GM18498 (cell line): ENCODE measurements at regions not wholly inside any gene's neighbourhood (a gene's known extent, or its start where the extent isn't known, plus 50 kb on each side); places are given as distances from the start of the nearest gene placed in this dataset.
"Not testable (repeated sequence)": the region's sequence is repeated elsewhere in the genome, so short reads cannot be mapped to it uniquely, and the experiment has no call there.

Experiments used
- ATAC-seq: cut with Tn5 transposase; IDR thresholded peaks from one replicate; pipeline ENCODE4 v1.9.1; 2021; ENCODE audit warnings: mild to moderate bottlenecking, moderate library complexity; ENCODE audit not compliant: unreplicated experiment

DNA sequence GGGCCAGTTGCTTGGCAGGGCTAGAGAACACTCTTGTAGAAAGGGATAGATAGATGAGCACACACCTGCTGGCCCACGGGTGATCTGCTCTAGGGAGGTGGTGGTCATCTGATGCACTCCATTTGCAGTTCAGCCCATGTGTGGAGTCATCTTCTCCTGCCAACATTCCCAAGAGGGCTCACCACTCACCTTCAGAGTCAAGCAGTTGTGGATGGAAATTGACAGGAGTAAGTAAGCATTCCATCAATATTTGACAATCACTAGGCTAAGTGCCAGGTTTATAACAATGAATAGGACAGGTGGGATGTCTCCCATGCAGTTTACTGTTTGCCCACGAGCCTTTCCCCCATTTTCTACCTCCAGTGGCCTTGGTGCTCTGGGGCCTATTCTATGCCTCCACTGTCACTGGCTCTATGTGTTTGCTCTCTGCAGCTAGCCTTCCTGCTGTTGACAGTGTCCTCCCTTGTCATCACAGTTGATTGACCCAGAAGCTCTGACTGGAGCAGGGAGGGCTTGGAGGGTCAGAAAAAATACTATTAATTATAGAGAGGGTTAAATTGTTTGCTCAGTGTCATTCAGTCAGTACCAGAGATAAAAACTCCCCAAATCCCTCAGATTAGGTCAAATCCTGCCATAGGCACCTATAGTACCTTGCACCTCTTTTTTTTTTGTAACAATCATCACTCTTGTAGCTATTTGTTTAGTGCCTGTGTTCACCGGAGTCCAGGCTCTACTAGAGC, 134.6 kb upstream of the PZP start:
- no peak for ATAC-seq

DNA sequence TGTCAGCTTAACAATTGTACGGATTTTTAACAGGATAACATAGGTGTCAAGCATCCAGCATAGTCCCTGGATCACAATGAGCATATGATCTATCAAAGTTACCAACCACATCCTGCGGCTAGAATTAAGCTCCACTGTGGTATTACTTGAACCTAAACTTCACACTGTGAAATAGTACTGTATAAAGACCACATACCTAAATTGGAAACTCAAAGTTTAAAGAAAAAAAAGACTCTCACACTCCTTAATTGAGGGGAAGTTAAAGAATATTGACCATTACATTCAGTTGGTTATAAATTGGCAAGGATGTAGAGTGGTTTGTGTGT, 133.0 kb upstream of the PZP start:
- ATAC-seq = no peak

DNA sequence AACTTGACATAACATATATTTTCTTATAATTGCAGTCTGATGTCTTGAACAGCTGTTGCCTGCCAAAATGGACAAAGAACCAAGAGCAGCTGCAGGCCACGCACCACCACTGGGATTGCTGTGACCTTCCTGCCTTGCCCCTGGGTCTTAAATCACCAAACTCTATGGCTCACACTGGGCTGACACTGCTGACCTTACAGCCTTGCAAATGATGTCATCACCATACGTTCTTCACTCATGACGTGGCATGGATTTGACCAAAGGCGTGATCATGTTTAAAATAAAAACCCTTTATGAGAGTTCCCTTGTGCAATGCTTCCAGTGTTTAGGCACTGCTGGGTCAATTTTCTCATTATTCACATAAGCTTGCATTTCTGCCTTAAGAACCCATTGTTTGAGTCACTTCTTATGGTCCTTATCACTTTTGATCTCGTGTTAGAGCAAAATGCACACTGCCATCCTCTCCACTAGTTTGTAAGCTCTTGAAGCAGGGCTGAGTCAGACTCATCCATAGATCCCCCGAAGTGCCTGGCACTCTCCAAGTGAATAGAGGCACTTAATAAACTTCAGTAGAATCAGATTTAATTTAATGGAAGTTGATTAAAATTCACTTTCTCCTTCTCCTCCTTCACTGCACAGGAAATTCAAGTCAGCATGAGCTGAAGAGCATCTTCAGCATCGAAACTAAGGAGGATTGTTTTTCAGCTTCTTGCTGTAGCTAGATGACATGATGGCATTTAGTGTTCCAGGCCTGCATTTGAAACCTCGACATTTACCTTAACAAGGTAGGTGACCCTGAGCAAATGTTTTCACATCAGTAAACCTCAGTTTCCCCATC, 132.4 kb upstream of the PZP start:
- ATAC-seq = no peak

DNA sequence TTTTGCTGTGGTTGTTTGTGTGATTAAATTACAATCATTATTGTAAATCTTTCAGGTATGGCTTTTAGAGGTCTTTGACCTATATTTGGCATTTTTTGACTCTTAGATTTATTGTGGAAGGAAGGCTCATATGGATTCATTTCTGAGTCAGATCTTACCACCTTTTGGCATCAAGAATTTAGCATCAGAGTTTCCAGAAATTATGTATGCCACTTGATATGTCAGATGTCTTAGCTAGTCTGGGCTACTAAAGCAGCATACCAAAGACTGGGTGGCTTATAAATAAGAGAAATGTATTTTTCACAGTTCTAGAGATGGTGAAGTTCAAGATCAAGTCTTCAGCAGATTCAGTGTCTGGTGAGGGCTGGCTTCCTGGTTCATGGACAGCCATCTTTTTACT, 129.5 kb upstream of the PZP start:
- no peak for ATAC-seq

DNA sequence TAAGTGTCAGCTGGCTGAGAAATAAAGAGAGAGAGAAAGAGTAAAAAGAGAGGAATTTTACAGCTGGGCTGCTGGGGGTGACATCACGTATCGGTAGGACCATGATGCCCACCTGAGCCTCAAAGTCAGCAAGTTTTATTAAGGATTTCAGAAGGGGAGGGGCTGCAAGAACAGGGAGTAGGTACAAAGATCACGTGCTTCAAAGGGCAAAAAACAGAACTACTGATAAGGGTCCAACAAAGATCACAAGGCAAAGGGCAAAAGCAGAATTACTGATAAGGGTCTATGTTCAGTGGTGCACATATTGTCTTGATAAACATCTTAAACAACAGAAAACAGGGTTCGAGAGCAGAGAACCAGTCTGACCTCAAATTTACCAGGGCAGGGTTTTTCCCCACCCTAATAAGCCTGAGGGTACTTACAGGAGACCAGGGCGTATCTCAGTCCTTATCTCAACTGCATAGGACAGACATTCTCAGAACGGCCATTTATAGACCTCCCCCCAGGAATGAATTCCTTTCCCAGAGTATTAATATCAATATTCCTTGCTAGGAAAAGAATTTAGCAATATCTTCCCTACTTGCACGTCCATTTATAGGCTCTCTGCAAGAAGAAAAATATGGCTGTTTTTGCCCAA, 128.3 kb upstream of the PZP start:
- not testable (repeated sequence) for ATAC-seq

DNA sequence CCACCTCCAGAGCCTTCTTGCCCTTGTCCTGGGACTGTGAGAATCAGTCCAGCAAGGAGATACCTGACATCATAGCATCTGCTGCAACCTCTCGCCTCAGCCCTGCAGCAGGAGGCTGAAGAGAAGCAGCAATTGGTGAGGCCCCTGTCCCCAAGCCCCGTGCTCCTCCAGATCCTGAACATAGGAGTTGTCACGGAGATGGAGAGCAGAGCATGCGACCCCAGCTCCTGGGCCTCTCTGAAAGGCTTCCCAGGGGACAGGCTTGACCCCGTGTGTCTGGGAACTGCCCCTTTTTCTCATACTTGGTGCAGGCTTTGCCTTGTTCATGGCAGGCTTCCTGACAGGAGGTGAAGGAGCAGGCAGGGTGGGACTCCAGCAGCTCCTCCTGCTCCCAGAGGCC, 127.7 kb upstream of the PZP start:
- no peak for ATAC-seq

DNA sequence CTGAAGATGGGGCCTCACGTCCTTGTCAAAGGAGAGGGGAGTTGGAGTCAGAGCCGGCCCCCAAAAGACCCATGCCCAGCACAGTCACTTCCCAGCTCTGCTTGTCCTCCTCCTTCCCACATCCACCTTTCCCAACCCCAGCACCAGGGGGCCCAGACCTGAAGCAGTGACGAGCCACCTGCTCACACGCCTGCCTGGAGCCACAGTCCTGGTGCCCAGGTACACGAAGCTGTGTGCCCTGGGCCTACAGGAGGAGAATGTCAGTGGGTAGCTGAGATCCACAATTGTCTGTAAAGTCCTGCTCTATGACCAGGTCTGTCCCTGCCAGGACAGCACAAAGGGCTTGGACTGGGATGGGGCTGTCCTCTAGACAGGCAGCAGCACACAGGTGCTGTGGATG, 126.8 kb upstream of the PZP start:
- ATAC-seq = no peak

DNA sequence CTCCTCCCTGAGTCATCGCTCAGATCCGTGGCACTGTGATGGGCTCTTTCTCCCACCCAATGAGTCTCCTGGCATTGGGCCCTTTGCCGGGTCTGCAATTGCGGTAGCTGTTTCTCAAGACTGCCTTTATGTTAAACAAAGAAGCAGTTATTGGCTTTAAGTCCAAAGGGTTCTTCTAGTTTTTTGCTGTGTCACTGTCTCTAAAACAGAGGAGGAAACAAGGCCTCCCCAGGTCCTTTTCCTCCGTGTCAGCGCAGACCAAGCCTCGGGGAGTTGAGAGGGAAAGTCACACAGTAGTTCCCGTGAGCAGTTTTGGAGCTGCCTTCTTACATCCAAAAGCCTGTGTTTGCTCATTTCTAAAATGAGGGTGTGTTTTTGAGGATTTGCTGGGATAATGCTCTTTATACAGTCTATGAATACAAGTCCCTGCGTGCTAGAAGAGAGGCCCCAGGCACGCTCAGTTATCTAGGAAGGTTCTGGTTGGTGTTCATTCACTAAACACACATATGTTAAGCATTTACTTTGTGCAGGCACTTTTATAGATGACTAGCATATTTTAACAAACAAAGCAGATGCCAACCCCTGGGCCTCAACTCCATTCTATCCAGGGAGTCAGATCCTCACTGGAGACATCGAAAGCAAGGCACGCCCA, 126.0 kb upstream of the PZP start:
- no peak for ATAC-seq

DNA sequence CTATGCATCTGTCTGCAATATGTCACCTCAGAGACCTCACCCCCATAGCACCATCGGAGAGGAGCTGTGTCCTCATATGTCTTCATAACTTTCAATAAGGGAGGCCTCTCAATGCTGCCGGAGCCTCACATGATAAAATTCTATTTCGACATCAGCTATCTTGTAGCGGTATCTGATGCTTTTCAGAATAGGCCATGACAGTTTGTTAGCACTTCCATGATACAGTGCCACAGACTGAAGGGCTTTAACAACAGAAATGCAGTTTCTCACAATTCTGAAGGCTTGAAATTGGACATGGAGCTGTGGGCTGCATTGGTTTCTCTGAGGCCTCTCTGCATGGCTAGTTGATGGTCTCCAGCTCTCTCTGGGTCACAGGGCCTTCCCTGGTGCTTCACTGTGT, 125.0 kb upstream of the PZP start:
- no peak for ATAC-seq

DNA sequence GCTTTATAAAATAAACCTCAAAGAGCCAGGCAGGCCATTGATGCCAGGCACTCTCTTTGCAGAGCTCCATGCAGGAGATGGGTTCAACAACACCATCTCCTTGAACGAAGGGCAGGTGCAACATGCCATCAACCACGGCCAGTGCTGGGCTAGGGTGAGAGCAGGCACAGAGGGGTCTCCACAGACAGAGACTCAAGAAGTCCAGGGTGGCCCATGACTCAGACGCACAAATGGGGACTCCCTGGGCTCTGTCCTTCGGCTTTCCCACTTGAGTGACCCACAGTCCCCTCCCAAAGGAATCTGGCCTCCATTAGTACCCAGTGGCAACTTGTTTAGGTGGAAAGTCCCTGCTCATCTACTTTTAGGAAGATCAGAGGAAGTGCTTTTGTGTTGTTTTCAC, 124.4 kb upstream of the PZP start:
- no peak for ATAC-seq

DNA sequence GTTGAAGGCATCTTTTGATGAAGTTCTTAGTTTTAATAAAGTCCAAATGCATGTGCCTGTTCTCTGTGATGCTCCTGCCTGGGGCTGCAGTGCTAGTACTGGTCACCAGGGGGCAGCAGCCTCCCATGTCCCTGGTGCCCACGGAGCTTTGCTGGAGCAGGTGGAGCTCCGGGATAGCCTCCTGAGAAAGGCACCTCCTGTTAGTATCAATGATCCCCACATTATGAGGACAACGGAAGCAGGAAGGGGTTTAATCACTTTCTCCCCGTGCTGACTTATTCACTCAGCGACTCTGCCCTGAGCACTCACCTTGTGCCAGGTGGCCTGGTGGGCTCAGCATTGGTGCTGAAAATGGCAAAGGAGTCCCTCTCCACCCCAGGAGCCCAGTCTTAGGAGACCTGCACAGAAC, 123.0 kb upstream of the PZP start:
- ATAC-seq = peak; percentile 72

DNA sequence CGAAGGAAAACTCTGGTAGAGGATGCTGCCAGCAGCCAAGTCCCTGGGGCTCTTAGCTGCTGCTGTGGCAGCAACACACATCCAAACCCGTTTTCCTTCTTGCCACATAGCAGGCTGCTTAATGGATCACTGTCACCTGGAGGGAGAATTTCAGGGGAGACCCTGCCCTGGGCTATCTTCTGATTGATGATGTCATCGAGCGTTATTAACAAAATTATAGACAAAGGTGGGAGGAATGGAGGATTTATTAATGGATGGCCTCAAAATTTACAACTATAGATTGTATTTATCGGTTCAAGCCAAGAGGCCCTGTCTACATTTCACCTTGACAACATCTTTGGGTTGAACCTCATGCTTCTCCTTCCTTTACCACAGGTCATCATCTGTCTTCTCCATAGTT, 120.8 kb upstream of the PZP start:
- no peak for ATAC-seq

DNA sequence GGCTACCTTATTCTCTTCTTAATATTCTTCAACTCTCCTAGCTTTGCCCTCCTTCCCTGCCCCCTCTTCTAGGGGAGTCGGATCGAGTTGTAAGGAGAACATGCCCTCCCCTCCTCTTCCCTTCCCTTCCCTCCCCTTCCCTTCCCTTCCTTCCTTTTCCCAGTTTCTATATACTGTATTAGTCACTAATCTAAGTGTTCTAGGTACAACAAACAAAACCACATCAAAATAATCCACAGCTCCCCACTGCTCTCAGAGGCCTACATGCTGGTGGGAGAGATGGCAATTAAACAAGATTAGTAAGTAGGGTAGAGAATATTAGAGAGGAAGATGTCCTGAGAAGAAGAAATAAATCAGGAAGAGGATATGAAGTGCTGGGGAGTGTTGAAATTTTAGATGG, 119.9 kb upstream of the PZP start:
- no peak for ATAC-seq

DNA sequence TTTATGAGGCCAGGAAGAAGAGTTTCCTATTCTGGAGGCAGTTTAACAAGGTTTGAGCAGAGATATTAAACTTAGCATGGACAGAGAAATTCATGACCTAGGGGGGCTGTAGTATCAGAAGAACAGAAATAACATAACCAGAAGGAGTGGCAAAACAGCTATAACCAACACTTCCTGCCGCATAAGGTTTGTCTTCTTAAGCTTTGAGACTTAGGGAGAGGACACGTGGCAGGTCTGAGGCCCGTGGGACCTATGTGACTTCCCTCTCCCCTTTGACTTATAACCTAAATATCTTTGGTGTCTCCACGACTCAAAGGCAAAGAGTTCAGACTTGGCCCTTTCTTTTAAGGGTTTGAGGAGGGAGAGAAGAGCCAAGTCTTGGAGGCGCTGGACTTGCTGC, 119.1 kb upstream of the PZP start:
- ATAC-seq = no peak

DNA sequence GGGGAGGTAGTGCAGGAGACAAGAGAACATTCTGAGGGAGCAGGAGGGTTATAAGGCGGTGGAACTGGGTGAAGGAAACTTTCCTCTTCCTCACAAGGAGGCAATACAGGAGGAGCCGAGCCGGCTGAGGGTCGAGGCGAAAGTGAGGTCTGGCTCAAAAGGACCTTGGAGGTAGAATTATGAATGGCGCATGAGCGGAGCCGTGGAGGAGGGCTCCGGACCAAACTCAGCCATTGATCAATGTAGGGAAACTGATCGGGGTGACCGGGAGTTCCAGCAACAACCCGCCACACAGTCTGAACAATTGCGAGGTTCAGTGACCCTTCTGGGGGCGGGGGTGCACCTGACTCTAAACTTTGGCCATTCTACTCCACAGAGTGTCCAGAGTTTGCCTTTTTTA, 118.7 kb upstream of the PZP start:
- not testable (repeated sequence) for ATAC-seq

DNA sequence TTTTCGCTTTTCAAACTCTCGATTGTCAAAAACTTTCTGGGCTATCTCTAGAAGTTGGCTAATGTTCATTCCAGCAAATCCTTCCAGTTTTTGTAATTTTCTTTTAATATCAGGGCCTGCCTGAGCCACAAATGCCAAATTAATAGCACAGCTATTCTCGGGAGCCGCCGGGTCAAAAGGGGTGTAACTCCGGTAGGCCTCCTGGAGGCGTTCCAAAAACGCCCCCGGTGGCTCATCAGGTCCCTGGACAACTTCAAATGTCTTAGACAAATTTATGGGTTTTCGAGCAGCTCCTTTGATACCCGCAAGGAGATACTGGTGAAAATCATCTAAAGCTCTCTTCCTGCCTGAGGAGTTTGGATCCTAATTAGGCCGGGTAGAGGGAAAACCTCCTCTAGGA, 117.9 kb upstream of the PZP start:
- no peak for ATAC-seq

DNA sequence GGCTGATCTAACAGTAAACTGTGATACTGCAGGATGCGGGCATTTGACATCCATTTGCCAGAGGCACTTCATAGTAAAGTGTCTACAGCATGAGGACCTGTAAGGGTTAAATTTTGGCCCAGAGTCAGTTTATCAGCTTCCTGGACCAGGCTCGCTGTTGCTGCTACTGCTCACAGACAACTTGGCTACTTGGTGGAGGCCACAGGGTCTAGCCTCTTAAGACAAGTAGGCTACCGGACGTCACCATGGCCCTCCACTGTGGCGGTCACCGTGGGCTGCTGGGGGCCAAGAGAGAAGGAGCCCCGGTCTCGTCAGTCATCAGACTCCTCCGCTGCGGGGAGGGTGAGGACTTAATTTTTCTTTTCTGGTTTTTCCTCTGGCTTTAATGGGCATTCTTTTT, 117.3 kb upstream of the PZP start:
- no peak for ATAC-seq

DNA sequence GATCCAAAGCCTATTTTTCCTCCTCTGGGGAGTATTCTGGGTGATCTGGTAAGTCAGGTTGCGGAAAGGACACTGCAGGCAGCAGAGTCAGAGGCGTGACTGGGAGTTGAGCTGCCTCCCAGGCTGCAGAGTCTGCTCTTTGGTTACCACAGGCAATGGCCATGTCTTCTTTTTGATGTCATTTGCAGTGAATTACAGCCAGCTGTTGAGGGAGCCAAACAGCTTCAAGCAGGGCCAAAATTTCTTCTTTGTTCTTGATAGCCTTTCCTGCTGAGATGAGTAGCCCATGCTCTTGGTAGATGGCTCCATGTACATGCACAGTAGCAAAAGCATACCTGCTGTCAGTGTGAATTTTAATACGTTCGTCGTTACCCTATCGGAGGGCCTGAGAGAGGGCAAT, 116.6 kb upstream of the PZP start:
- no peak for ATAC-seq

DNA sequence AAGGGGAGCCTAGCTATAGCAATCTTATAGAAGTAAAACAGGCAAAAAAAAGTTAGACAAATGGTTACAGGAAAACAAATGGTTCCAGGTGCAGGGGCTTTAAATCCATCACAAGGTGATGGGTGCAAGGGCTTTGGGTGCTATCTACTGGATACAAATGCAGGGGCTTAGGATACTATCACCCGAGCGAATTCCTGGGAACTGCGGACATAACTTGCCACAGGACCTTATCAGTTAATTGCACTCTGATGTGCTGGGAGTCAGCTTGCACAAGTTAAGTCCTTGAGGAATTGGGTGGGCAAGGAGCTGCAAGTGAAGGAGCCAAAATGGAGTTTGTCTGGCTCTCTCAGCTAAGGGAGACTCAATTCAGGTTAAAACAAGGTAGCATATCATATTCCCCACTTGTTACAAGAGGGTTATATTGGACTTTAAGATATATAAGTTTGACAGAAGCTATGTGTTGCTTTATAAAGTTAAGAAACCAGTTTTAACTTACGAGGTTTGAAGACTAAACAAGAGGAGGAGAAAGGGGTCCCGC, 115.0 kb upstream of the PZP start:
- ATAC-seq = no peak

DNA sequence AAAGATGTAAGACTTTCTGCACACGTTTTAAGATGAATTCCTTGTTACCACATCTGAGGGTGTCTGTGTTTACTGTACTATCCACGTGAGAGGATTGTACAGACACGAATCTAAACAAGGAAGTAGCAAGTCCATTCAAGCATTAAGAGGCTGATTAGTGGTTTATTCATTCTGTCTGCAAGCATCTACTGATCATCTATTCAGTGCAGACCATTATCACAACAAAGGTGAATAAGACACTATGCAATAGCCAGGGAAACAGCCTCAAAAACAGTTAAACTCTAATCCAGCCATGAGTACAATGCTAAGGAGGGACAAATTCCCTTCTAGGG, 111.6 kb upstream of the PZP start:
- ATAC-seq = peak; percentile 57

DNA sequence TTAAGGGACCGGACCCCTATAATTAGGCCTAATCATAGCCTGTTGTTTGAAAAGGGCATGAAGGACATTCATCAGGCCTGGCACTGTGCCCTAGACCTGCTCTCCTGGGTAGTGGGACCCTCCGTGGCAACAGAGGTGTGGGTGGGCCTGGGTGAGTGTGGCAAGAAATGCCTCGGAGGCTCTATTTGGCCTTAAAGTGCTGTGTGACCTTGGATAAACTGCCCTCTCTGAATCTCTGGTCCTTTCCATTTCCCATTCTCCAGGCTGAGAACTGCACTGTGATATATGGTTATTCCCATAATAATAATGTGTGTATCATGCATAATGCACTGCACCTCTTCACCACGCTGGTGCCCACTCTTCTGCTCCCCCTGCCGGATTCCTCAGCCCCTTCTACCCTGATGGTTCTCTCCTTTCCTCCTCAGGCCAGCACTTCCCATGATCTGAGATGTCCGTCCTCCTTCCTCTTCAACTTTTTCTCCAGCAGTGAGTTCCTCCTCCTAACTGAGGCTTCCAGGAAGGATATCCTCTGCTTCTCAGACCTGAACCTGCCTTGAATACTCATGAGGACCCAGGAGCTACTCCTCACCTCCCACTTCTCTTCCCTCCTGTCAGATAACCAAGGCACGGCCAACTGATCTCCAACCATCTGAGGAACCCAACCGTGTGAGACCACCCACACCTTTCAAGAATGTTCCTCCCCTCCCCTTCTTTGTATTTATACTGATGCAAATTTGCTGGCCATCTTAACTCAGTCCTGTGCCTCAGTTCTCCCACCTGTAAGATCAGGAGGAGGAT, 111.0 kb upstream of the PZP start:
- ATAC-seq = peak; percentile 27
